Right renal cortex interstitium (tissue), 3 donors: ENCODE measurements at regions not wholly inside any gene's neighbourhood (a gene's known extent, or its start where the extent isn't known, plus 50 kb on each side); places are given as distances from the start of the nearest gene placed in this dataset.

Experiments used
- DNase-seq, 3 donors: peaks; one replicate each; pipeline ENCODE4 v3.0.0-alpha.2; 2013; ENCODE audit warnings: low read depth in 3 of 3, low spot score in 2 of 3

GRCh38 chr22:48798281-48799226, 1029.1 kb downstream of the BRD1 start:
- no peak for DNase-seq

GRCh38 chr22:48797731-48798130, 1029.9 kb downstream of the BRD1 start:
- DNase-seq = no peak

- DNase-seq = no peak
Observed at GRCh38 chr22:48796310-48797015, 1031.2 kb downstream of the BRD1 start.

- DNase-seq = no peak
Observed at GRCh38 chr22:48795664-48796063, 1032.0 kb downstream of the BRD1 start.

- DNase-seq = no peak
Observed at GRCh38 chr22:48794906-48795305, 1032.8 kb downstream of the BRD1 start.

GRCh38 chr22:48793949-48794348, 1033.7 kb downstream of the BRD1 start:
- no peak for DNase-seq

- DNase-seq = no peak
Observed at GRCh38 chr22:48786679-48786996, 1041.0 kb downstream of the BRD1 start.

- no peak for DNase-seq
Observed at GRCh38 chr22:48785792-48786678, 1041.6 kb downstream of the BRD1 start.

GRCh38 chr22:48784701-48785503, 1042.8 kb downstream of the BRD1 start:
- no peak for DNase-seq

GRCh38 chr22:48783821-48784266, 1043.8 kb downstream of the BRD1 start:
- DNase-seq = no peak

- DNase-seq = no peak
Observed at GRCh38 chr22:48782811-48783511, 1044.7 kb downstream of the BRD1 start.

GRCh38 chr22:48782326-48782725, 1045.3 kb downstream of the BRD1 start:
- no peak for DNase-seq

GRCh38 chr22:48781868-48782267, 1045.8 kb downstream of the BRD1 start:
- no peak for DNase-seq

GRCh38 chr22:48781391-48781790, 1046.3 kb downstream of the BRD1 start:
- DNase-seq = no peak

- DNase-seq = no peak
Observed at GRCh38 chr22:48780597-48781277, 1046.9 kb downstream of the BRD1 start.

GRCh38 chr22:48779661-48780596, 1047.7 kb downstream of the BRD1 start:
- no peak for DNase-seq

- DNase-seq = no peak
Observed at GRCh38 chr22:48779211-48779643, 1048.4 kb downstream of the BRD1 start.
